ENCODE measurements at regions not wholly inside any gene's neighbourhood (a gene's known extent, or its start where the extent isn't known, plus 50 kb on each side); places are given as distances from the start of the nearest gene placed in this dataset.

GRCh38 chr6:33925936-33926335 is 122.1 kb upstream of the MLN start:
- TF ChIP-seq POLR2AphosphoS5 (IDR thresholded peaks at IDR 0.05; ENCODE audit: low read depth, low read length) (no peak), POLR2A (IDR thresholded peaks at IDR 0.05; ENCODE audit: low read depth, low read length) (no peak), POU2F2 (IDR thresholded peaks at IDR 0.05; ENCODE audit: low read depth, low read length) (no peak)
